ENCODE measurements at regions not wholly inside any gene's neighbourhood (a gene's known extent, or its start where the extent isn't known, plus 50 kb on each side); places are given as distances from the start of the nearest gene placed in this dataset.
"Not testable (repeated sequence)": the region's sequence is repeated elsewhere in the genome, so short reads cannot be mapped to it uniquely, and the experiment has no call there.

GRCh38 chr3:35849496-35849895 is 210.2 kb downstream of the ARPP21 start:
- no peak for DNase-seq

- no peak for DNase-seq
Observed at GRCh38 chr3:35849963-35850362, 210.6 kb downstream of the ARPP21 start.

GRCh38 chr3:35857004-35857403 is 217.7 kb downstream of the ARPP21 start:
- no peak for DNase-seq

DNA sequence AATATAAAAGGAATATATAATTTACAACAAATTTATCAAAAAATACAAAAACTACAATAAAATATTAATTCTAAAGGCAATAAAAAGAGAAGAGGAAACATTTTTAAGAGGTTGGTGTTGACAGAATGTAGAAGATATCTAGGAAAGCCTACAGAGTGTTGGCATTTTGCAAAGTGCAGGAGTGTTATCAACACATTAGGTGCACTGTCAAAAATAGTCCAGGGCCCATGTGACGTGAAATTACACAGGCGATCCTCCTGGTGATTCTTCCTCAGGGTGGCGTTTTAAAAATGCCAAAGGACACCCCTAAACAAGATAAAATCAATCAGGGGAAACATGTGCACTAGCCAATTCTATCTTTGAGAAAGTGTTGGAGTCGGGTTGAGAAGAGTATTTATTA is 222.7 kb downstream of the ARPP21 start:
- no peak for DNase-seq

GRCh38 chr3:35864871-35865270 is 225.5 kb downstream of the ARPP21 start:
- no peak for DNase-seq

- DNase-seq, result no peak
Observed at GRCh38 chr3:35867791-35868190, 228.5 kb downstream of the ARPP21 start.

- no peak for DNase-seq
Observed at GRCh38 chr3:35871009-35871408, 231.7 kb downstream of the ARPP21 start.

DNA sequence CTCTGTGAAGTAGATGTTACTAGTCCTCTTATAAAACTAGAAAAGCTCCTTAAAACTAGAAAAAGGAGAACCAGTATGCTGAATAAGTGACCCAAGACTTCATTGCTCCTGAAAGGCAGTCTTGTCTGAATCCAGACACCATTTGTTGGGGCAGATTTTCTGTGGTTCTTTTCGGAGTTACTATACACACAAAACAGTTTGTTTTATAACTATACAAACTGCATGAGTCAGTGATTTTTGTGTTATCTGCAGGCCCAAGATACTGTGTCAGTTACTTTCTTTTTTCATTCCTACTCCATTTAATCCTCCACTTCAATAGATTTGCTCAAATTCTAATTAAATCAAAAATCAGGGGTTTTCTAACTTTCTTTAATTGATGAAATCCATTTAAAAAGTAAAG is 244.6 kb downstream of the ARPP21 start:
- DNase-seq, result no peak

GRCh38 chr3:35894735-35895134 is 255.4 kb downstream of the ARPP21 start:
- DNase-seq, result no peak

GRCh38 chr3:35899245-35899644 is 259.9 kb downstream of the ARPP21 start:
- no peak for DNase-seq

GRCh38 chr3:35900079-35900478 is 260.8 kb downstream of the ARPP21 start:
- no peak for DNase-seq

DNA sequence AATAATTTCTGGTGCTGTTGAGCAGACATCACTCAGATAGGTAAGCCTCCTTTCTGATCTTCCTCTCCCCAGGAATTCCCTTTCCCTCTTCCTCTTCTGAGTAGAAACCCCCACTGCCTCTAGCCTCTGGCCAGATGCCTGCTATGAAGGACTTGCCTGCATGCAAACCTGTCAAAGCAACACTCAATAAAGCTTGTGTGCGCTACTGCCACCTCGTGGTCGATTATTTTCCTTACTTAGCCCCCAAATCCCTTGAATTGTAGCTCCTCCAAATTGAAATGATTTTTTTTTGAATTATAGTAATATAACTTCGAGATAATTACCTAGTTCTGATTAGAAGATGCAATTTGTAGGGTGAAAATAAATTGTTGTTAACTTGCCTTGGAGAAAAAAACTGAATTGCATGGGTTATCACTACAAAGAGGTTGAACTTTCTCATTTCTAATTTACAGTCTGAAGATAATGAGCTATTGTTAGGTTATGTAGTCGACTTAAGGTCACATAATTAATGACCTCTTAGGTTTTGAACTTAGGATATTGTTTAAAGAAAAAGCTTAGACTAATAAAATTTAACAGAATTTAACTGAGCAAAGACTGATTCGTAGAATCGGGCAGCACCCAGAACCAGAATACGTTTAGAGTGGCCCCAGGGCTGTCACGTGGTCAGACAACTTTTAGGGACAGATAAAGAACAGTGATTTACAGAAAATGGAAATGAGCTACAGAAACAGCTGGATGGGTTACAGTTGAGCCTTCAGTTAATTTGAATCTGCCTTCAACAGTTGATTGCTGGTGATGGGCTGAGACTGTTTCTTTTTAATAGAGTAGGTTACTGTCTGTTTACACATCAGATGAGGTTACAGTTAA is 269.3 kb downstream of the ARPP21 start:
- DNase-seq, result peak; percentile 75

DNA sequence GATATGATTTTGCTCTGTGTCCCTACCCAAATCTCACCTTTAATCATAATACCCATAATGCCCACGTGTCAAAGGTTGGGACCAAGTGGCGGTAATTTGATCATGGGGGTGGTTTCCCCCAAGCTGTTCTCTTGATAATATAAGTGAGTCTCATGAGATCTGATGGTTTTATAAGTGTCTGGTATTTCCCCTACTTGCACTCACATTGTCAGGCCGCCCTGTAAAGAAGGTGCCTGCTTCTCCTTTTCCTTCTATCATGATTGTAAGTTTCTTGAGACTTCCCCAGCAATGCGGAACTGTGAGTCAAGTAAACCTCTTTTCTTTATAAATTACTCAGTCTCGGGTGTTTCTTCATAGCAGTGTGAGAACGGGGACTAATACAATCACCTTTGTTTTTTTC is 279.8 kb downstream of the ARPP21 start:
- DNase-seq, result no peak

DNA sequence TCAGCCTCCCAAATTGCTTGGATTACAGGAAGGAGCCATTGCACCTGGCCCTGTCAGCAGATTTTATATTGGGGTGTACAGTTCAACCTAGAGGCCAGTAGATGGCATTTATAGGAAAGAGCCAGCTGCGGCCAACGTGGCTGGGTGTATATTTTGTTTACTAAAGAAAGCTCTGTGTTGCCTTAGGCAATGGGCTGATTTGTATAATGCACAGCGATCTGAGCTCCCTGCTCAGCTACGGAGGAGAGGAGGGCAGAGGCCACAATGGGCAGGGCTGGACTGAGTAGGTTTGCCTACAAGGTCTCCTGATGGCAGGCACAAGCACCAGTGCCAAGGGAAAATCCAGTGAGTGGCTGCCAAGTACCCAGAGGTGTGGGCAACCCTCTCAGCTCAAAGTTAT is 282.4 kb downstream of the ARPP21 start:
- DNase-seq, result no peak

DNA sequence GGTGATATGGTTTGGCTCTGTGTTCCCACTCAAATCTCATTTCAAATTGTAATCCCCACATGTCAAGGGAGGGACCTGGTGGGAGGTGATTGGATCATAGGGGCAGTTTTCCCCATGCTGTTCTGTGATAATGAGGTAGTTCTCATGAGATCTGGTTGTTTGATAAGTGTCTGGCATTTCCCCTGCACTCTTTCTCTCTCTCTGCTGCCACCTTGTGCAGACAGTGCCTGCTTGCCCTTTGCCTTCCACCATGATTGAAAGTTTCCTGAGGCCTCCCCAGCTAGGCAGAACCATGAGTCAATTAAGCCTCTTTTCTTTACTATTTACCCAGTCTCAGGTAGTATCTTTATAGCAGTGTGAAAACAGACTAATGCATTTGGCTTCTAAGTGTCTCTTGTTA is 284.7 kb downstream of the ARPP21 start:
- DNase-seq, result not testable (repeated sequence)

GRCh38 chr3:35927441-35927840 is 288.1 kb downstream of the ARPP21 start:
- DNase-seq, result no peak

DNA sequence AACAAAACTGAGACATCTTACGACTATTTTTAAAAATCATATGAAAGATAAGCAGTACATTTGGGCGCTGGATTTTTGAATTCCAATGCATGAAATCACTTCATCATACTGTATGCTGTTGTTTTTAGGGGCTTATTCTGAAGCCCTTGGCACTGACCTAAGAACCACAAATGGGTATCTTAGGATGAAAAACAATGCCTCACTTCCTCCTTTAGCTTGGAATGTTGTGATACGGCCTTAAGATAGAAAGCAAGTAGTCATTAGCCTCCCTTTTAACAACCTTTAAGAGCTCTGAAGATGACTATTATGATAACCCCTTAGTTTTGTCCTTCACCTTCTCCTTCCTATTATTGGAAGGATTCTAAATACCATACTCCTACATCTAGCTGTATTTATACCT is 289.8 kb downstream of the ARPP21 start:
- DNase-seq, result no peak

DNA sequence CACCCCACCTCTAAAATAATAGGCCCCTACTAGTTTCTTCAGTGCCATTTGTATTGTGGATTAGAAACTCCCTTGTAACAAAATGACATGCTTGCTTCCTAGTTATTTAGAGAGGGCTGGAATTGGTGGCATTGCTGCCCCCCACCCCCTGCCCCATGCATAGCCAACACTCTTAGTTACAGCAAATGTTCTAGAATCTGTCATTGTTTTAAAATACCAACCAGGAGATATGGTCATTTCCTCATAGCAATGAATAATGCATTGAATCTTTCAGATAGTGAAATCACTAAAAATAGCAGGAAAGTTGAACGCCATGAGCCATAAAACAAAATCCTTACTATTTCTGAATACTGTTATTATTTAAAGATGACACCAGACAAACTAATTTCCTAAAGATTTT is 292.5 kb downstream of the ARPP21 start:
- no peak for DNase-seq

DNA sequence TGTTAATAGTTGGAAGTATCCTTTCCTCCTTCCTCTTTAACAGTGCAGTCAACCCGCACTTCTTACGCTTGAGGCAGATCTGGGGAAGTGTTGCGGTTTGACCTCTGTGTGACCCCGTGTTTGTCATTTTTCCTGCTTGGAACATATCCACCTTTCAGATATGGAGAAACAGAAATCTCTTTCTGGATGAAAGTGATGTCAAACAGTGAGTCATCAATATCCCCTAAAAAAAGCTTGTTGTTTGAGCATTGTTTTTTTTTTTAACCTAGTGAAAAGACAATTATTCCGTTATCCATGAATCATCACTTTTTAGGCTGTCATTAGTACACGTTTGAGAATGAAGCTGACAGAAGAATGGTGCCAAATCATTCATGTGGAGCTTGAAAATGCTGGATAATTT is 293.7 kb downstream of the ARPP21 start:
- DNase-seq, result no peak

GRCh38 chr3:35936571-35936970 is 297.2 kb downstream of the ARPP21 start:
- no peak for DNase-seq

GRCh38 chr3:35944926-35945710 is 305.8 kb downstream of the ARPP21 start:
- DNase-seq, result no peak

DNA sequence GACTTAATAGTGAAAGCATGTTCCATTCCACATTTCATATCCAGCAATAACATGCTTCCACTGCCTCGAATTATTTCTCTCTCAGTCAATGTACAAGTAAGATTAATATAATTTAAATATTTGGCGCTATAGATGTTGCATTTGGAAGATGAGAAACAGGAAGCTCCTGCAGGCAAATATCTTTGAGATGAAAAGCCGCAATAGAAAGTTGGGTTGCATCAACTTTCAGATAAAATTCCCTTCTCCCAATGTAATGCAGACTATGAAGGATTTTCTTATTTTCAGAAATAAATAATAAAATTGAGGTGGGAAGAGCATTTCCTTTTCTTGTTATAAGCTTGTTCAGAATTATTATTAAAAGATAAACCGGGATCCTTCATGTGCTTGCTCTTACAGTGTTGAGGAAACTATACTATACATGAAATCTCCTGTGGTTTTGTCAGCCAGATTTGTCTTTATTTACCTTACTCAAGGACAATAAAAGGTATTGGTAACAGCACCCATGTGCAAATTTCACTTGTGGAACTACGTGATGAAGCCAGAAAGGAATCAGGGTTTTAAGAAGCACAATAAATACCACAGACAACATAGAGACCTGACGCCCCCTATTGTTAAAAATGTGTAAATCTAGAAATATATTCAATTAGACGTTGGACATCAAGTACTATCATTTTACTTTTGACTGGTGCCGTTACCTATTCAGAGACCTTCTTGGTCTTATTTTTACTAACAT is 307.0 kb downstream of the ARPP21 start:
- DNase-seq, result no peak

GRCh38 chr3:35946854-35947515 is 307.7 kb downstream of the ARPP21 start:
- DNase-seq, result no peak
